NCI-H526 (cell line): ENCODE measurements at regions not wholly inside any gene's neighbourhood (a gene's known extent, or its start where the extent isn't known, plus 50 kb on each side); places are given as distances from the start of the nearest gene placed in this dataset.

Experiments used
- DNase-seq, 2 experiments: peaks; one replicate each; lab custom pipeline; 2025; lab: John Stamatoyannopoulos, UW

- no peak for DNase-seq
Observed at GRCh38 chr10:78859266-78859665, 209.5 kb upstream of the ZMIZ1 start.

GRCh38 chr10:78859769-78860168 lies 209.0 kb upstream of the ZMIZ1 start:
- no peak for DNase-seq

DNA sequence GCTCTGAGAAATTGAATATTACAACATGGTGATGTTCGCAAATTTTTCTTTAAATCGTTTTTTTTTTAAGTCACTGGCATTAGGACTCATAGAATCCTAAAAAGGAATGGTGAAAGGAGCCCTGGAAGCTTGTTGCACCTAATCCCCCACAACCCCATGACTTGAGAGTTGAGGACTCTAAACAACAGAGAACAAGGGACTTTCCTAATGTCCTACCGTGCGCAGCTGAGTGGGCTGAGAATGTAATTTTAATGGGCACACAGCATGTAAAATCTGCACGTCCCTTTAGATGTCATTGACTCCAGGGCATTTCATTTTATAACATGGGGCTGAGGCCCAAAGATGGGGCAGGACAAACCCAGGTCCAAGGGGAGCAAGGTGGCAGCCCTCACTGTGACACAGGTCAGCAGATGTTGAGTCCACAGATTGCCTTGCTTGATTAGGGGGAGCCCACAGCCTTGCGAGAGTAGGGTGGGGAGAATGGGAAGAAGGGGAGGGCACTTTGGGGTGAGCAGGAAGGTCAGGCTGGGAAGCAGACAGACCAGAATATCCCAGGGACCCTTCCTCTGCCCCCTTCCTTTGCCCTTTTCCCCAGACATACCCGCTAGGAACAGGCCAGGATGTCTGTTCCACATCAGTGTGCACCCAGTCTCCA lies 208.4 kb upstream of the ZMIZ1 start:
- no peak for DNase-seq

DNA sequence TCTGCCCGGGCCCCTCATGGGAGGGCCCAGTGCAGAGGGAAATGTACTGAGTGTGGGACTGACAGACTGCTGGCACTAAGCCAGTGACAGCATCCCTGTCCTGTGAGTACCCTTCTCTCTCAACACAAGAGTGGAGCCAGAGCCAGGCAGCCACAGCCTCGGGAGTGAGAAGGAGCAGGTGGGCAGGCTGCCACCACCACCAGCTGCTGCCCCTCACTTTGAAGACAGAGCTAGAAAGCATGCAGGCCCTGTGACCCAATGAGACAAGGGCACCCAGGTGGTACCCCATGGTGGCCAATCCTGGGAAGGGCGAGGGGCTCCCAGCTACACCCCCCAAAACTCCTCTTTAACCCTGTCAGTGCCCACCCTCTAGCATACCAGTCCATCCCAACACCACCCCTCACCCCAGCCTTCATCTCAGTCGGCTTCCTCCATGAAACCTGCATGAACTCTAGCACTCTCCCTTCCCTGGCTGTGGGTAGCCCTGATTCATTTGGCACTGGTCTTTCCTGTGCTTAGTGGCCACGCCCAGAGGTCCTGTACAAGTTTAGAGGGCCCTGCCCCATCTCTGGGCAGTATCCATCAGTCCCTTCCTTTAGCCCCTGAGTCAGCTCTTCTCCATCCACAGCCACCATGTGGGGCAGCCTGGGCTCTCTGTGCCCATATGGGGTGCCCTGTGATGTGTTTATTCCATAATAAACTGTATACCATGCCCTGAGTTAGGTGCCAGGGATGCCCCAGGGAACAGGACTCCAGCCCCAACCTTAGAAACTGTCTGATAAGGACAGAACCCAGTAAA lies 207.0 kb upstream of the ZMIZ1 start:
- no peak for DNase-seq

DNA sequence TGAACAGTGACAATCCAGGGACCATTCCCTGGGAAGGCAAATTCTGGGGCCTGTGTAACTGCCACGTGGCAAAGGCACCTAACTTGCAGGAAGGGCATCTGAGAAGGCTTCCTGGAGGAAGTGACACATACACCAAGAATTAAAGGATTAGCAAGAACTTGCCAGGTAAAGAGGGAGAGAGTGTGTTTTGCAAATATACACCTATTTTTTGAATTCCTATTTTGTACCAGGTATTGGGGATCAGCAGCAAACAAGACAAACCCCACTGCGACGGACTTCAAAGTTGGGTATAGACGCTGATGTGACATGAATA lies 206.5 kb upstream of the ZMIZ1 start:
- no peak for DNase-seq

GRCh38 chr10:78863140-78863905 lies 205.4 kb upstream of the ZMIZ1 start:
- no peak for DNase-seq

DNA sequence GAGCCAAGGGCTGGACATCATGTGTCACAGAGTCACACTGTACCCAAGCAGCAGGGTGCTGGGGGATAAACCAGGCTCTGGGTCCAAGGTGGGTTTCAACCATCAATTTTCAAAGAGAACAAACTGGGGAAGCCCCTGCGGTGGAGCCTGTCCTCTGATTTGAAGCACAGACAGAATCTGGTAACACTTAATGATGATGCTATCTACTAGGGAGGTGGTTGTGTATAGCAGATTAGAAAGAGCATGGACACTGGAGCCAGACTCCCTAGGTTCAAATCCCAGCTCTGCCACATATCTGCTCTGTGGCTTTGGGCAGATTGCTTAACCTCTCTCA lies 204.9 kb upstream of the ZMIZ1 start:
- no peak for DNase-seq

- DNase-seq, result no peak
Observed at GRCh38 chr10:78864761-78865537, 203.8 kb upstream of the ZMIZ1 start.

DNA sequence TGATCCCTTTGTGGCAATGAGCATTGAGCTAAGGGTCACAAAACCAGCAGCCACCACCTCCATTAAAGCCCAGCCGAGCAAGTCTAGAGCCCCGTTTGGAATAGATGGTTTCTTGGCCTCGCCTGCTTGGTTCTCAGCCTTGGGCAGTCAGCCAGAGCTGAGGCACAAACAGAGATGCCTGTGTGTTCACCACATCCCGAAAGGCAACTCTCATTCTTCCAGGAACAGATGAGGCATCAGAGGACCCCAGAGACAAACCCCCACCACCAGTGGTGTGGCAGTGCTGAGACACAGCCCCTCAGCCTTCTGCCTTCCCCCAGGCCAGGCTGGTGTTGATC lies 203.3 kb upstream of the ZMIZ1 start:
- no peak for DNase-seq

DNA sequence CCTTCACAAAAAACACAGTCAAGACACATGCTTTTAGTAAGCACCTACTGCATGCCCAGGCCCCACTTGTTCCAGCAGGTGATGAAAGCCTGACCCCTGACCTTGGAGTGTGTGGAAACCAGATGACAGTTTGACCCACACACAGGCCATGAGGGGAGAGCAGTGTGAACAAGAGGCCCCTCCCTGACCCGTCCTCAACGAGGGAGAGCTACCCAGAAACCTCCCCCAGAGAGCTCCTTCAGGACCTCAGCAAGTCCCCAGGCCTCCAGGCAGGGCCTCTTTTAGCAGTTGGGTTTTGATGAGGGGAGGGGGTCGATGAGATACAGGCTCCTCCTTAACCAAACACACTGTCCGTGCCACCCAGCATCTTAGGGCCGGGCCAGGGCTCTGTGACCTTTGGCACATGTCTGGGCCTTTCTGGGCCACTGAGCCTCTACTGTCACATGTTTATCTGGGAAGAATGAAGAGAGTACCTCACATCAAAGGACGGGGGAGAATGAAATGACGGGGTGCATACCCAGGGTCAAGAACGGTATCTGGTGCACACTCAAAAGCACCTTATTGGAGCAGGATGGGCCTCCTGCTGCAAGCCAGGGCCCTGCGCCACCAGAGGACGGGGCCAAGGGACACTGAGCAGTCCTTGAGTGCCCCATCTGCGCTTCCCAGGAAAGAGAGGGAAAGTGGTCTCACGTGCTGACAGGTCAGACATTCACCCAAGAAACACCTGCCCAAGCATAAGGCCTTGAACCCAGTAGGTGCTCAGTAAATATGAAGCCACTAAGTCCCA lies 202.6 kb upstream of the ZMIZ1 start:
- DNase-seq, result no peak

DNA sequence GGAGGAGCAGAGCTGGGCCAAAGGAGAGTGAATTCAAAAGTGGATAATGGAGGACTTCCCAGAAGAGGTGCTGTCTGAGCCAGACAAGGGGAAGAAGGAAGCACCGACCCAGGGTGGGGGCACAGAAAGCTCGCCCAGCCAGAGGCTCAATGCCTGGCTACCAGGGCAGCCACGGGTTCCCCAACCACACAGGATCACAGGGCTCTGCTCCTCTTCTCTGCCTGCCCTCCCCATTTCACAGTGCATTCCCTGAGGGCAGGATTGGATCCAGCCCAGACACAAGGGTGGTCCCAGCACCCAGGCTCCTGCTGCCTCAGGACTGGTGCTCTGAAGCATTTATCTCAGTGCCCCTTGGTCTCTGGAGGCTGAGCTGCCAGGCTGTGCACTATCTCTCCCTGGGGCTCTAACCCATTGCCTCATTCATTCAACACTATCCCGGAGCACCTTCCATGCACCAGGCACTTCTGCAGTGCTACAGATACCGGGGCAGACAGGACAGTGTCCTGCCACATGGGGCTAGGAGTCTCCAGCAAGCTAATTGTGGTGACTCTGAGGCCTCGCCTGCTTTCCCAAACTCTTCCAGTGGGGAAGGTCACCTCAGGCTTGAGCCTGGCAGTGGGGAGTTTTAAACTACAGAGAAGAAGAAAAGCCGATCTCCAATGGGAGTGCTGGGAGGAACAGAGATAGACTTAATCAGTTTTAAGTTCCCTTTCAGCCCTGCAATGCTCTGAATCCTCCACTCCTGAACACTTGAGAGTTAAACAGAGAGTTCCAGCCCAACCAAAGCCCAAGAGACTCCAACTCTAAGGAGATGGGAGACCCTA lies 201.8 kb upstream of the ZMIZ1 start:
- no peak for DNase-seq

DNA sequence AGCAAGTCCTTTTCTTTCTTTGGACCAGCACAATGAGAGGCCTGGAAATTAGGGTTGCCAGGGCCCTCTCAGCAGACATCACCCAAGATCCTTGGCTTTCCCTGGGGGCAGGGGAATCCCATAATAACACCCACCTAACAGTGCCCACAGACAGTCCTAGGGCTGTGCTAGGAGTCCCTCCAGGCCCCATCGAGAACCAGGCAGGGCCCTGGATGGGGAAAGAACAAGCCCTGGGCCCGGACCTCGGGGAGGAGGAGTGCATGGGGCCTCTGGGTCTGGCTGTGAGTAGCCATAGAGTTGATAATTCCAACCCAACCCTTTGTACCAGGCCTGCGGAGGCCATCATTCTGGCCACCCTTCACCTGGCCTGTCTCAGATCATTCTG lies 201.2 kb upstream of the ZMIZ1 start:
- DNase-seq, result no peak

- no peak for DNase-seq
Observed at GRCh38 chr10:78868048-78868447, 200.7 kb upstream of the ZMIZ1 start.

DNA sequence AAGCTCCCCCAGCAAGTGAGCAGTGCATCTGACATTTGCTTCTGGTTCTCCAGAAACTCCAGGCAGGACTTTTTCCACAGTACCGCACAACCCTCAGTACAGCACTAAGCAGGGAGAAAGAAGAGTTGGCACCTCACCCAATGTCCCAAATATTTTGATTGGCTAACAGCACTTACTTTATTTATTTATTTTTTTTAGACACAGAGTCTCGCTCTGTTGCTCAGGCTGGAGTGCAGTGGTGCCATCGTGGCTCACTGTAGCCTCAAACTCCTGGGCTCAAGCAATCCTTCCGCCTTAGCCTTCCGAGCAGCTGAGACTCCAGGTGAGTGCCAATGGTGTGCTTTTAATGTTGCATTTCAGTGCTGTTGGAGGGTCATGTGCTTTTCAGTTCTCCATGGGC lies 200.3 kb upstream of the ZMIZ1 start:
- DNase-seq, result no peak

DNA sequence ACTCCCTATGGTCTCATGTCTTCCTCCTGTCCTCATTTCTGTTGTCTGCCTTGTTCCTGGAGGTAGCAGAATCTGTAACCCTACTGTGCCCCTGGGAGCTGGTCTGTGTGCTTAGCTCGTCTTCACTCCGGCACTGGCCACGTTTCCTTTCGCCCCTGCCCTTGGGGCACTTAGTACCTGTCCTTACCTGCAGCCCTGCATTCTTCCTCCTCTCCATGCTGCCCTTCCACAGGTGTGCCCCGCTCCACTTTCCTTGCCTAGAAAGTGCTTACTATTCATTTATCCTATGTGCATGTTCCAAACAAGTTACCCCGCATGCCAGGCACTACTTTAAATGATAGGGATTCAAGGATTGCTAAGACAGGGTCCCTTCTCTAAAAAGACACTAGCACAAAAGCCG lies 199.9 kb upstream of the ZMIZ1 start:
- DNase-seq, result no peak

DNA sequence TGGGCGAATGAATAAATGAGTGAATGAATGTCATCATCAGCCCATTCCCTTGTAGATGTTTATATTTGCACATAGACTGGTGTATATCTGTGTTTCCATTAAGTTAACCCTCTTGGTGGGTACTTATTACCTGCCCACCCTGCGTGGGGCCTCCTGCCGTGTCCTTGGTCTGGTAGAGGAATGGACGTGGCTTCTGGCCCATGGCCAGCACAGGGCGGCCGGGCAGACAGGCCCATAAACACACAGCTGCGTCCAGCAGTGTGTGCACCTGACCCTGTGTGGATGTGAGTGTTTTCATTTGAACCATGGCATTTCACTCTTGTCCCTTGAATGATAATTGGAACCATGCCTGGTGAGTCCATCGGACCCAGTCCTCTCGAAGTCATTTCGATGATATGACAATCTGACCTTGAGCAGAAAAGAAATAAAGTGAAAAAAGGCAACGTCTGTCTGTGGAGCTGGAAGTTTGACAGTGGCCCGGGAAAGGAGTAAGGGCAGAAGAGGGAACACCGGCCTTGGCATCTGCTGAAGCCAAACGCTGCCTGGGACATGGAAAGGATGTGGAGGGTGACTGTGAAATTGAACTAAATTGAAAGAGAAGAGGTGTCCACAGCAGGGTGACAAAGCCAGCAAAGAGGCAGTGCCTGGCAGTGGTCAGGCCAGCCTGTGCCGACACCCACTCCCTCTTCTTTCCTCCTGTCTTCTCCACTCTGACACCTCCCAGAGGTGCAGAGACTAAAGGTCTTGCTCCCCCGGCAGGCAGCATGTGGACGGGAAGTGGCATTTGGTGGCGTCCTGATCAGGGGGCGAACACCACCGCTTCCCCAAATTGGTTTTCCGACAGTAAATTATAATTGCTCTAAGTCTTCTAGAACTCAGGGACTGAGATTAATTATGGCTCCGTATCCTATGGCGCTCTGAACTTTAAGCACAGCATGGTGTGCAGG lies 199.0 kb upstream of the ZMIZ1 start:
- DNase-seq, result no peak

- no peak for DNase-seq
Observed at GRCh38 chr10:78870458-78870857, 198.3 kb upstream of the ZMIZ1 start.

DNA sequence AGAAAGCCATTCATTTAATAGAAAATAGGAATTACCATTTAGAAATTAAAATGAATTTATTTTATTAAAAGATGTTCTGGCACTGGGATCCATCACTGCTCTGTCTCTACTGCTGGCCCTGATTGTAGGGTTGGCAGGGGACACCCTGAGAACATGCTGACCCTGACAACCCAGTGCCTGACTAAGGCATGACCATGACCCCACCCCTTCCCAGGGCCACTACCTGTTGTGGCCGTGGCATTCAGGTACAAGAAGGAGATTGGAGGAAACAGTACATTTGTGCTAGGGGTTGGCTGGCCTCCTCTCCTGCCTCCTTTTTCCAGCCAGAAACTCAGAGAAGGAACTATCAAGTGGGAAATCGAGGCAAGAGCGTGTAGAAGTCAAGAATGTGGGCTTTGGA lies 197.0 kb upstream of the ZMIZ1 start:
- no peak for DNase-seq

DNA sequence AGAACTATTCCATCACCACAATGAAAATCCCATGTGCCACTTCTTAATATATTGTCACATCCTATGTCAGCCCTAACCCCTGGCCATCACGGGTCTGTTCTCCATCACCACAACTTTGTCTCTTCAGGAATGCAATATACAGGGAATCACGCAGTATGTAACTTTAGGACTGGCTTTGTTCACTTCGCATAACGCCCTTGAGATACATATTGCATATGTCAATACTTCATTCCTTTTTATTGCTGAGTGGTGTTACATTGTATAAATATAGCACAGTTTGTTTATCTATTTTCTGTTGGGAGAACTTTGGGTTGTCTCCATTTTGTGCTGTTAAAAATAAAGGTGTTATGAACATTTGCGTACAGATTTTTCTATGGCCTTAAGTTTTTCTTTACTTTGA lies 195.4 kb upstream of the ZMIZ1 start:
- no peak for DNase-seq

DNA sequence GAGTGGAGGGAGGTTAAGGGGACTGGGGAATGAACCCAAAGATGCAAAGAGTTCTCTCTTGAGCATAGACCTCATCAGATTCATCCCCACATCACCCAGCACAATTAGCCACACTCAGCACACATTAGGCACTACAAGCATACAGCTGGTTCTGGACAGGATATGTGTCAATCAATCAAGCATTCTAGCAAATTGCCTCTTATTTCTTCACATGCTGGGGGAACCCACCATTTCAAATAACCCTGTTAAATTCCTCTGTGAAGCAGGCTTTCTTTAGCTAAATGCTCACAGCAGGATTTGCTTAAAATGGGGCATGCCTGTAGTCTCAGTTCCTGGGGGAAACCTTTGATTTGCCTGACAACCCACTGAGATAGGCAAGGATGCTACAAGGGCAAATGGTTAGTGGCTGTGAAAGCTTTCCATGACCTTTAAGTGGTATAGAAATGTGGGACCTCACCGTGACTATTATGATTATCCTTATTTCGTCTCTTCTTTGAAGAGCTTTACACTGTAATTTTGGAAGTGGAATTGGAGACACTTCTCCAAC lies 193.4 kb upstream of the ZMIZ1 start:
- DNase-seq, result no peak
